Left forelimb (tissue), 1 donor: ENCODE measurements at regions not wholly inside any gene's neighbourhood (a gene's known extent, or its start where the extent isn't known, plus 50 kb on each side); places are given as distances from the start of the nearest gene placed in this dataset.
"Not testable (repeated sequence)": the region's sequence is repeated elsewhere in the genome, so short reads cannot be mapped to it uniquely, and the experiment has no call there.

Experiments
- DNase-seq: peaks from one replicate; pipeline ENCODE4 v3.0.0-alpha.2; 2018; ENCODE audit warnings: low spot score

GRCh38 chr22:48729499-48730171 is 1098.0 kb downstream of the BRD1 start:
- no peak for DNase-seq

DNA sequence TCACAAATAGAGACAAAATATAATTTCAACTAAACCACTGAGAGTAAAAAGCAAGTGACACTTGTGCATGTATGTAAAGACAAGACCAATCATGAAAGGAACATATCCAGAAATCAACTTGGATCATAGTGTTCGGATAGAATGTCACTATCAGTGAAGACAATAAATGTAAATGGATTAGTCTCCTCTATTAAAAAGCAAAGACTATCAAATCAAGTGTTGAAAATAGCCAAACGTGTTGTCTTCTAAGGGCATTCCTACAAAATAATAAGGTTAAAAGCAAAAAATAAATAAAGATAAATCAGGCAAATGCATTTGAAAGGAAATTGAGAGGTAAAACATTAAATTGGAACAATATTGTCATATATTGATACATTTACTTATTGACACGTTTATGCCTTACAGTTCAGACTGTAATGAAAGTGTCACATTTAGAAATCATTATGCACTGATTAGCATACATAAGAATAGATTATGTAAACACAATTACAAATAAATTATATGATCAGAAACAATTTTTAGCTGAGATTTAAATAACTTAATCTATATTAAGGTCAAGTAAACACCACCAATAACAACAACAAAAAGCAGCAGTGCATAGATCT is 1100.1 kb downstream of the BRD1 start:
- no peak for DNase-seq

- DNase-seq, result no peak
Measured at GRCh38 chr22:48724899-48725298, 1102.8 kb downstream of the BRD1 start.

DNA sequence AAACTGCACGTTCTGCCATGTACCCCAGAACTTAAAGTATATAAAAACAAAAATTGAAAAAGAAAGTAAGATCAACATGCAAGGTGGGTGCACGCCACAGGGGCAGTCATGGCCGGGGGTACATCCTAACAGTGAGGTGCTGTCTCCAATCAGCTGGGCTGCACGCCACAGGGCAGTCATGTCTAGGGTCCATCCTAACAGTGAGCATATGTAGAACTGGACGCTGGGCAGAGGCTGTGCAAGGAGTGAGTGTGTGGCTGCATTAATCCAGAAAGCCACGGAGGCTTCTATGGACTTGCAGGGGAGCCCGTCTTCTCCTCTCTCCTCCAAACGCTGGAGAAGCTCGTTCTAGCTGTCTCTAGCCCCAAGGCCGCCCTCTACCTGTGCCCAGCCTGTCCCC is 1105.0 kb downstream of the BRD1 start:
- no peak for DNase-seq

GRCh38 chr22:48721395-48721669 is 1106.3 kb downstream of the BRD1 start:
- DNase-seq, result no peak

DNA sequence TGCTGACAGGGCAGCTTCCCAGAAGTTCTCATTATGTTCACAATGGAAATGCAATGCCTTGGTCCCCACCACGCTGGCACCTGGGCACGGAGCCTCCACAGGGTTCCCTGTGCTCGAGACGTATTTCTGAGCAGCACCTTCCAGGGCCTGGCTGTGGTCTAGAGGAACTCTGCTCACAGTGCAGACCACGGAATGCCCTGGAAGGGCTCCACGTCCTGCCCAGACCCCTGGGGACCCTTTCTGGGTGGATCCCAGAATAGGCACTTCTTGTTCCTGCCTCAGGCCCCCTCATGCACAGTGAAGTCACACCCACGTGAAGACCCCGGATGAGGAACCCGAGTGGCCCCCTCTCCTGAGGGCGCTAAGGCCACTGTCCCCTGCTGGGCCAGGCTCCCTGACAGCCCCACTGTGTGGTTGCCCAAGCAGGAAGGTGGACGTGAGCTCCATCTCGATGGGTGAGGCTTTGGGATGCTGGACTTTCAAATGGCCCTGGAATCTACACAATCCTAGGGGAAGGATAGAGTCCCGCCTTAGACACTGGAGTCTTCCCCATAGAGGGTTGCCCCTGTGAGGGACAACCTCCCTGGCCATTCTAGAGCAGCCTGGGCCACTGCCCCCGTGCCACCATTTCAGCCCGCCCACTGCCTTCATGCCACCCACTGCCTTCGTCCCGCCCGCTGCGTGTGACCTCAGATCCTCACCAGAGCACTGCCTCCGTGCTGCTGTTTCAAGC is 1106.8 kb downstream of the BRD1 start:
- DNase-seq, result no peak

GRCh38 chr22:48719978-48720661 is 1107.6 kb downstream of the BRD1 start:
- DNase-seq, result no peak

DNA sequence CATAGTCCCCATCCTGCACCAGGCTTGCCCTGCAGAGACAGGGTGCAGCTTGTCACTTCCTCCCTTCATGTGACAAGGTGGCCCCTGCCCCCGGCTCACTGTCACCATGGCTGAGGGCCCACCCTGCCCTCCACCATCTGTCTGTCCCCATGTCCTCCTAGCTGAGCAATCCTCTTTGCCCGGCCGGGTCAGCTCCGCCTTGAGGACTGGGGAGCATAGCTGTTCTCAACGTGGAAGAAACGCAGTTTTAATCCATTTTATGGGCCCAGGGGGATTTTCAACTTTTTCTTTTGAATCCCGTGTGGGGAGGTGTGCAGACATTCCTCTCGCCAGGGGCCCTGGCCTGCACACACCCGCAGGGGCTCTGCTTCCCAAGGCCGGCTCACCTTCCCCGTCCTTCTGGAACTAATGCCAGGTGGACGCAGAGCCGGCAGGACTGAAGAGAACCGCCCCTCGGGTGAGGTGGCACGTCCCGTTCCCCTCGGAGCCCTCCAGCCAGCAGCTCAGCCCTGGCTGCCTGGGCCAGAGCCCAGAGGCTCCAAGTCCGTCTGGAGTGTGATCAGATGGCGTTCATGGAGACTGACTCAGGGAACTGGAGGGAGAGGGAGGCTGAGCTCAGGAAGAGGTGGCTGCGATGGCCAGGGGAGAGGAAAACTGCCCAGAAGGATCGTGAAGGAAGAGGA is 1108.7 kb downstream of the BRD1 start:
- no peak for DNase-seq

- DNase-seq, result no peak
Measured at GRCh38 chr22:48717883-48718817, 1109.5 kb downstream of the BRD1 start.

GRCh38 chr22:48717076-48717810 is 1110.4 kb downstream of the BRD1 start:
- no peak for DNase-seq

DNA sequence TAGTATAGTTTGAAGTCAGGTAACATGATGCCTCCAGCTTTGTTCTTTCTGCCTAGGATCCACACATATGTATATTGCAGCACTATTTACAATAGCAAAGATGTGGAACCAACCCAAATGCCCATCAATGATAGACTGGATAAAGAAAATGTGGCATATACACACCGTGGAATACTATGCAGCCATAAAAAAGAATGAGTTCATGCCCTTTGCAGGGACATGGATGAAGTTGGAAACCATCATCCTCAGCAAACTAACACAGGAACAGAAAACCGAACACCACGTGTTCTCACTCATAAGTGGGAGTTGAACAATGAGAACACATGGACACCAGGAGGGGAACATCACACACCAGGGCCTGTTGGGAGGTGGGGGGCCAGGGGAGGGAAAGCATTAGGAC is 1111.5 kb downstream of the BRD1 start:
- DNase-seq, result not testable (repeated sequence)

DNA sequence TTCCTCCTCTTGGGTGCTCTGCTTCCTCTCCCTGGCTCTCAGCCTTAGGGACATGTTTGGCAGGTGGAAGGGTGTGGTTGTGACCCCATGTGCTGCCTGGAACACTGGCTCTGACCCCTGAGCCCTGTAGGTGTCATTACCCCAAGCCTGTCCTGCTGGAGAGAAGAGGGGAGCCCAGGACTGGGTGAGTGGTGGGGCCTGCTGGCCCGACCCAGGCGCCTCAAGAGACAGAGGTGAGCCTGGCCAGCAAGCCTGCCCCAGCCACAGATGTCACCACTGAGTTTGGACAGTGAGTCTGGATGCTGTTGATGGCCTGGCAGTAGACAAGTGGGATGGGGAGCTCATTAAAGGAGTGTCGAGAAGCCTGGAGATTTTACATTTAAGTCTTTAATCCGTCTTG is 1112.2 kb downstream of the BRD1 start:
- no peak for DNase-seq

DNA sequence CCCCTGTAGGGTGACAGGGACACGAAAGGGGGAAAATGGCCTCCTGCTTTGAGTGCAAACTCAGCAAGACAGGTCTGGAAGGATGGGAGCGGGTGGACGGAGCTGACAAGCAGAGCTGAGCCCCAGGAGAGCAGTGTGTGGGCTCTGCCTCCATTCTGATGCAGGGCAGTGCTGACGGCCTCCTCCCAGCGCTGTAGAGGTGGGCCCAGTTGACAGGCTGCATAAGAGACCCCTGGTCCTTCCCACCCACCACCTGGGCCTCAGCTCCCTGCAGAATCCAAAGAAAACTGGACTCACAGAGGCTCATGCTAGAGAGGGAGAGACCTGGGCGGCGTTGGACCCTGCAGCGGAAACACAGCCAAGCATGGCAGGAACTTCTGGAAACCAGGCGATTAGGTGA is 1113.4 kb downstream of the BRD1 start:
- no peak for DNase-seq

GRCh38 chr22:48713272-48714205 is 1114.1 kb downstream of the BRD1 start:
- DNase-seq, result no peak

GRCh38 chr22:48712558-48713271 is 1115.0 kb downstream of the BRD1 start:
- no peak for DNase-seq

GRCh38 chr22:48711669-48712068 is 1116.0 kb downstream of the BRD1 start:
- DNase-seq, result no peak

- DNase-seq, result no peak
Measured at GRCh38 chr22:48711031-48711431, 1116.6 kb downstream of the BRD1 start.

DNA sequence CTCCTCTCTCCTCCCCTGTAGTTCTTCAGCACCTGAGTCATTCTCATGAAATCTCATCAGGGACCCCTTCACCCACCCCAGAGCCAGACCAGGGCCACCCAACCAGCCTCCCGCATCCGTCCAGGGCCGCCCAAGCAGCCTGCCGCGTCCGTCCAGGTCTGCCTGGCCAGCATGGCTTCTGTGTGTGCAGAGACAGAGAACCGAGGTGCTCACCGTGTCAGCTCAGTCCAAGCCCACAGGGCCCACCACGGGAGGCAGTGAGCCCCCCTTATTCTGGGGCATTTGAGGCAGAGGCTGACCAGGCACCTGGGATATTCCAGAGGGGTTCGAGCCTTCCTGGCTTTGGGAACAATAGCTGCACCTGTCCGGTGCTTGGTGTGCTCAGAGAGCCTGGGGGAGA is 1117.3 kb downstream of the BRD1 start:
- no peak for DNase-seq

GRCh38 chr22:48709976-48710375 is 1117.7 kb downstream of the BRD1 start:
- DNase-seq, result no peak
